ENCODE measurements at regions not wholly inside any gene's neighbourhood (a gene's known extent, or its start where the extent isn't known, plus 50 kb on each side); places are given as distances from the start of the nearest gene placed in this dataset.

GRCh38 chr5:40041452-40041851, 616.7 kb upstream of the DAB2 start:
- Histone ChIP-seq H3K4me3 (ENCODE audit: low read length) (no peak overlapping the region), H4K20me1 (ENCODE audit: insufficient read depth, low read length) (no peaks in the 10 kb centered on the region), H3K9ac (ENCODE audit: low read length) (no peak overlapping the region), H3K27me3 (replicated peaks; ENCODE audit: insufficient read depth, low read length) (no peaks in the 10 kb centered on the region), H3K27ac (ENCODE audit: low read length) (no peak overlapping the region), H3K4me1 (ENCODE audit: low read length) (no peaks in the 10 kb centered on the region), H2AFZ (ENCODE audit: low read length) (no peak overlapping the region), H3F3A (ENCODE audit: insufficient read depth, low read length) (no peaks in the 10 kb centered on the region), H3K79me2 (ENCODE audit: low read length) (no peaks in the 10 kb centered on the region), H3K36me3 (replicated peaks; ENCODE audit: insufficient read depth, low read length) (no peaks in the 10 kb centered on the region), H3K9me3 (replicated peaks; ENCODE audit: insufficient read depth, low read length) (no peaks in the 10 kb centered on the region), H3K4me2 (ENCODE audit: low read depth, low read length) (no peak overlapping the region), H3K9me2 (replicated peaks; ENCODE audit: insufficient read depth, low read length) (no peaks in the 10 kb centered on the region)
- DNase-seq, result no peak
- TF ChIP-seq EZH2phosphoT487 (IDR thresholded peaks at IDR 0.05; ENCODE audit: low read length) (no peak), EZH2 (optimal IDR thresholded peaks at IDR 0.05; ENCODE audit: low read depth, low read length) (no peak)
- TF ChIP-seq, protein P1, sequence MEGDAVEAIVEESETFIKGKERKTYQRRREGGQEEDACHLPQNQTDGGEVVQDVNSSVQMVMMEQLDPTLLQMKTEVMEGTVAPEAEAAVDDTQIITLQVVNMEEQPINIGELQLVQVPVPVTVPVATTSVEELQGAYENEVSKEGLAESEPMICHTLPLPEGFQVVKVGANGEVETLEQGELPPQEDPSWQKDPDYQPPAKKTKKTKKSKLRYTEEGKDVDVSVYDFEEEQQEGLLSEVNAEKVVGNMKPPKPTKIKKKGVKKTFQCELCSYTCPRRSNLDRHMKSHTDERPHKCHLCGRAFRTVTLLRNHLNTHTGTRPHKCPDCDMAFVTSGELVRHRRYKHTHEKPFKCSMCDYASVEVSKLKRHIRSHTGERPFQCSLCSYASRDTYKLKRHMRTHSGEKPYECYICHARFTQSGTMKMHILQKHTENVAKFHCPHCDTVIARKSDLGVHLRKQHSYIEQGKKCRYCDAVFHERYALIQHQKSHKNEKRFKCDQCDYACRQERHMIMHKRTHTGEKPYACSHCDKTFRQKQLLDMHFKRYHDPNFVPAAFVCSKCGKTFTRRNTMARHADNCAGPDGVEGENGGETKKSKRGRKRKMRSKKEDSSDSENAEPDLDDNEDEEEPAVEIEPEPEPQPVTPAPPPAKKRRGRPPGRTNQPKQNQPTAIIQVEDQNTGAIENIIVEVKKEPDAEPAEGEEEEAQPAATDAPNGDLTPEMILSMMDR (IDR thresholded peaks at IDR 0.05; ENCODE audit: low read length), result no peak

- Histone ChIP-seq H3K4me1 (ENCODE audit: low read length) (no peaks in the 10 kb centered on the region), H3K36me3 (replicated peaks; ENCODE audit: insufficient read depth, low read length) (no peaks in the 10 kb centered on the region), H3F3A (ENCODE audit: insufficient read depth, low read length) (no peaks in the 10 kb centered on the region), H3K9me3 (replicated peaks; ENCODE audit: insufficient read depth, low read length) (no peaks in the 10 kb centered on the region), H3K4me3 (ENCODE audit: low read length) (no peak overlapping the region), H3K4me2 (ENCODE audit: low read depth, low read length) (no peak overlapping the region), H2AFZ (ENCODE audit: low read length) (no peak overlapping the region), H3K9ac (ENCODE audit: low read length) (no peak overlapping the region), H3K27ac (ENCODE audit: low read length) (no peak overlapping the region), H3K27me3 (replicated peaks; ENCODE audit: insufficient read depth, low read length) (no peaks in the 10 kb centered on the region), H3K79me2 (ENCODE audit: low read length) (no peaks in the 10 kb centered on the region), H4K20me1 (ENCODE audit: insufficient read depth, low read length) (no peaks in the 10 kb centered on the region), H3K9me2 (replicated peaks; ENCODE audit: insufficient read depth, low read length) (no peaks in the 10 kb centered on the region)
- TF ChIP-seq EZH2 (optimal IDR thresholded peaks at IDR 0.05; ENCODE audit: low read depth, low read length), result no peak
- no peak for TF ChIP-seq EZH2phosphoT487 (IDR thresholded peaks at IDR 0.05; ENCODE audit: low read length)
- TF ChIP-seq, protein P1 (IDR thresholded peaks at IDR 0.05; ENCODE audit: low read length), result no peak
- DNase-seq, result no peak
Measured at GRCh38 chr5:40037713-40038112, 612.9 kb upstream of the DAB2 start.

DNA sequence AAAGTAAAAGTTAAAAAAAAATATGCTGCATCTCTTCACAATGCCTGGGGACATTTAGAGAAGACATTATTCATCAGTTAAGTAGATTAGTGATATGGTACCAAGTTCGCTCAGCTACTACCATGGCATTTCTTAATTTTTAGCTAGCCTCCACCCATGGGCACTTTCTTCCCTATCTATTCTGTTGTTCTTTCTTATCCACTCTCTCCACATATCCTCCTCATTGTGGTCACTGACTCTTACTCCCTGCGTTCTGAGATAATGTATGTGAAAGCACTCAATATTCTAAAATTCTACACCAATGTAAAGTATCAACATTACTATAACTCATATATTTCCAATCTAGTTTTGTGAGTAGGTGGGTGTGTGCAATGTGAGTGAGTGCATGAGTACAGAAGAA, 609.7 kb upstream of the DAB2 start:
- DNase-seq, result no peak
- no peaks in the 10 kb centered on the region for H3K9me3 ChIP-seq (replicated peaks; ENCODE audit: insufficient read depth, low read length)
- TF ChIP-seq, protein P1 (IDR thresholded peaks at IDR 0.05; ENCODE audit: low read length), result no peak
- TF ChIP-seq EZH2 (optimal IDR thresholded peaks at IDR 0.05; ENCODE audit: low read depth, low read length), result no peak
- no peak for TF ChIP-seq EZH2phosphoT487 (IDR thresholded peaks at IDR 0.05; ENCODE audit: low read length)

More for the DNA sequence above, 609.7 kb upstream of the DAB2 start:
- no peak overlapping the region for H3K4me2 ChIP-seq (ENCODE audit: low read depth, low read length)
- H3K27me3 ChIP-seq (replicated peaks; ENCODE audit: insufficient read depth, low read length), result no peaks in the 10 kb centered on the region
- H3K36me3 ChIP-seq (replicated peaks; ENCODE audit: insufficient read depth, low read length), result no peaks in the 10 kb centered on the region
- no peaks in the 10 kb centered on the region for H4K20me1 ChIP-seq (ENCODE audit: insufficient read depth, low read length)
- H3K4me1 ChIP-seq (ENCODE audit: low read length), result no peaks in the 10 kb centered on the region
- no peak overlapping the region for H2AFZ ChIP-seq (ENCODE audit: low read length)
- no peaks in the 10 kb centered on the region for H3K9me2 ChIP-seq (replicated peaks; ENCODE audit: insufficient read depth, low read length)
- H3K79me2 ChIP-seq (ENCODE audit: low read length), result no peaks in the 10 kb centered on the region
- no peaks in the 10 kb centered on the region for H3F3A ChIP-seq (ENCODE audit: insufficient read depth, low read length)
- H3K9ac ChIP-seq (ENCODE audit: low read length), result no peak overlapping the region
- H3K4me3 ChIP-seq (ENCODE audit: low read length), result no peak overlapping the region
- no peak overlapping the region for H3K27ac ChIP-seq (ENCODE audit: low read length)

Measured in MM.1S (cell line).